HG03025 (cell line): ENCODE measurements at regions not wholly inside any gene's neighbourhood (a gene's known extent, or its start where the extent isn't known, plus 50 kb on each side); places are given as distances from the start of the nearest gene placed in this dataset.

Experiments
- ATAC-seq: cut with Tn5 transposase; IDR thresholded peaks from one replicate; pipeline ENCODE4 v1.9.1; 2021; ENCODE audit warnings: mild to moderate bottlenecking, moderate library complexity; ENCODE audit not compliant: unreplicated experiment, low FRiP score

DNA sequence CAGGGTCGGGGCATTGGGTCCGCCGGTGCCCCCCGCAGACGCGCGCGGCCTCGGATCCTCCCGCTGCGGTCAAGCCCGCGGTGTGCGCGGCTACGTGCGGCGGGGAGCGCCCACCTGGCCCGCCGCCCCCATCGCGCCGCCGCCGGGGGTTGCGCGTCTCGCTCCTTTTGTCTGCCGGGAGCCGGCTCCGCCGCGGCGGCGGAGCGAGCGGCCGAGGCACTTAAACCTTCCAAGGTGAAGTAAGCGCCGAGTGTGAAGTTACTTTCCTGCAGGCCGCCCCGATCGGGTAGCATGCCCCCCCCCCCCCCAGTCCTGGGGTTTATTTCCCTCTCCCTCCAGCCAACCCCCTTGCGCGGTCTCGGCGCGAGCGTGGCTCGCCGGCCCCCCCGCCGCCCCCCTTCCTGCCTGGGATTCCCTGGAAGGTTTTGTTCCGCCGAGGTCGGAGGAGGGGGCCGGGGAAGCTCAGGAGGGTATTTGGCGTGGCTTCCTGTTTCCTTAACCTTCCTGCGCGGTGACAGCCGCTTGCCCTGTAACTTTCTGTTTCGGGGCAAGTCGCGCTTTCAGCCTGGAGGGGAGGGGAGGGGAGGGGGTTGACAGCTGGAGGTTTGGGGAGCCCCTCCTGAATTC is 56.6 kb upstream of the GSE1 start:
- ATAC-seq: no peak

DNA sequence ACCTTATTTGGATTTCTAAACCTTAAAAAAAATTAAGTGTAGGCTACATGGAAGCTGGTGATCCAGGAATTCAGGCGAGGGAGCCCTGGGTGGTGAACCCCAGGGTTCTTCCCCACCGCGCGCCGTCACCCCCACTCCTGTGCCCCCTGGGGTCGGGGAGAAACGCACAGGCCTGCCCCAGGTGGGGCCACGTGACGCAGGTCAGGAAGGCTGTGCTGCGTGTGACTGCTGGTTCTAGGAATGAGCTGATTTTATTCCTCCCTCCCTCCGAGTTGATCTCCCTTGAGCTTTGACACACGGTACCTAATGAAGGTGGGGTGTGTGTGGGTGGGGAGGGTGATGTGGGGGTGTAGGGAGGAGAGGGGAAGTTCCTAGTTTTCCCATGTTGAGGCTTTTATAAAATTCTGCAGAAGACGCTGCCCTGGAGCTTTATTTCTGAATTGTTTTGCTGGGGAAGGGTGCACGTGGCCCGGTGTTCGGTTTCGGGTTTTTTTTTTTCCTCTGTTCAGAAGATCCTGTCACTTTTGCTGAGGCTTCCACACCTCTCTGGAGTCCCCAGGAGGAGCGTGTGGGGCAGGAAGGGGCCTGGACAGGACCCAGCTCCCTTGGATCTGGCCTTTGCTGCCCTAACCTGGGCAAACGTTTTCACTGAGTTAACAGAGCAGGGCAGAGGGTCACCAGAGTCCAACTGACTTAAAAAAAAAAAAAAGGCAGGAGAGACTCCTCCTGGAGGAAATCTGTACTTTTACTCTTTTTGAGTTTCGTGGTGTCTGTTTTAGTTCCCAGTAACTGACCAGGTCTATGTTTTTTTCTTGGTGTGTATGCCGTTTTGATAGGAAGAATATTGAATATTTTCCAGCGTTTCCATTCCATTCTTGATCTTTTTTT is 55.8 kb upstream of the GSE1 start:
- no peak for ATAC-seq

DNA sequence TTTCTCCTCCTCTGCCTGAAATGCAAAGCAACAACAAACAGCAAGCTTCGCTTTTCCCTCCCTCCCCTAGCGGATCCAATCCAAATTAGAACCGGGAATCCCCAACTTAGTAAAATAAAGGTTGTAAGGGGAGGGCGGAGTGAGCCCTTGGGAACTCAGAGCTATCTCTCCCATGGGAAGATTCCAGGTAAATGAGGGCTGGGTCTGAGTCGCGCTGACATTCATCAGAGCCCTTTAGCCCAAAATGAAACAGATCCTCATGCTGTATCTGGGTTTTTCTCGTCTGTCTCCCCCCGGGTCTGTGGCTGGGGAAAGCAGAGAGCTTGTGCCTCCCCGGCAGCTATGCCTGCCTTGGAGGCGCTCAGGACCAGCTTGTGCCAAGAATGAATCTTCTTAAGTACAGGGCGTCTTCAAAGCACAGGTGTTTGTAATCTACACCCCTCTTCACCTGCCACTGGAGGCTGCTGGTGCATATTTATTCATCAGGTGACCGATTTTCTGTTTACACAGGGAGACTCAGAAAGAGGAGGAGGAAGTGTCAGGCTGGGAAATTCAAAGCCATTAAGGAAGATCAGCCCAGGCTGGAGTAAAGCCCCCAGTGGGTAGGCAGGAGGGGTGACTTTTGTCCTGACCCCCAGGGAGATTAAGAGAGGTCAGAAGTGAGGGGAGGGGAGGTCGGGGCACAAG is 55.0 kb upstream of the GSE1 start:
- no peak for ATAC-seq

DNA sequence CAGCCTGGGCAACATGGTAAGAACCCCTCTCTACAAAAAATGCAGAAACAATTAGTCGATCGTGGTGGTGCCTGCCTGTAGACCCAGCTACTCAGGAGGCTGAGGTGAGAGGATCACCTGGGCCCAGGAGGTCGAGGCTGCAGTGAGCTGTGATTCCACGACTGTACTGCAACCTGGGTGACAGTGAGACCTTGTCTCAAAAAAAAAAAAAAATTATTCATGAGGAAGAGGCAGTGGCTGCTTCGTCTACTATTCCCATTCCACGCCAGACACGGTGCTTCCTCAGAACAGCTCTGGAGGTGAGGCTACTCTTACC is 52.2 kb upstream of the GSE1 start:
- no peak for ATAC-seq

DNA sequence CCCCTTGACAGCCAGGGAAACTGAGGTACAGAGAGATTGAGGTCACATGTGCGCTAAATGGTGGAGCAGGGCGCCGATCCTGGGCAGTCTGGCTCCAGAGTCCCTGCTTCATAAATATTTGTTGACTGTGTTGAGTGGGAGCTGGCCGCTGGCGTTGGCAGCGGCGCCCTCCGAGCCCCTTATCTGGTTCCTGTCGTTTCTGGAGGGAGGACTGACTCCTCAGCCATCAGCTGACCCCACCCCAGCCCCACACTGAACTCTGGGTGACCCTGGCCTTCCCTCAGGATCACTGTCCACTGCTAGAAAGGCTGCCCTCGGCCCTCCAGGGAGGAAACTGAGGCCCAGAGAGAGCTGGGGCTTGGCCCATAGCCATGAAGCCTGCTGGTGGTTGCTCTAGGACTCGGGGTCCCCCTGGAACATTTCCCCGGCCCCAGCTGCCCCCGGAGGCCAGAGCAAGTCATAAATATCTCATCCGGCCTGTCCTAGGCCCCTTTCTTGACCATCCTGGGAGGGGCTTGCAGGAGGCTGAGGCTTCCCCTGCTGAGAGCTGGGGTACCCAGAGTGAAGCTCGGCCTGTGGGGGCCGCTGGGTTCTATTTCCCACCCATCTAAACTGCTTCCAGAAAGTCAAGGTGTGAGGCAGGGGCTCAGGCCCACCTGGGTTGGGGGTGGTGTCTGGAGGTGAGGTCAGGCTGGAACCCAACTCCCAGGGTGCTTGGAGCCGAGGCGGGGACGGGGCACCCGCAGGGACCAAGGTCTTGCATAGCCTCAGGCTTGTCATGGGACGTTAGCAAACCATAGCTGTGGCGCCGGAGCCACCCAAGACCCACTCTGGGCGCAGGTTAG is 51.7 kb upstream of the GSE1 start:
- no peak for ATAC-seq

DNA sequence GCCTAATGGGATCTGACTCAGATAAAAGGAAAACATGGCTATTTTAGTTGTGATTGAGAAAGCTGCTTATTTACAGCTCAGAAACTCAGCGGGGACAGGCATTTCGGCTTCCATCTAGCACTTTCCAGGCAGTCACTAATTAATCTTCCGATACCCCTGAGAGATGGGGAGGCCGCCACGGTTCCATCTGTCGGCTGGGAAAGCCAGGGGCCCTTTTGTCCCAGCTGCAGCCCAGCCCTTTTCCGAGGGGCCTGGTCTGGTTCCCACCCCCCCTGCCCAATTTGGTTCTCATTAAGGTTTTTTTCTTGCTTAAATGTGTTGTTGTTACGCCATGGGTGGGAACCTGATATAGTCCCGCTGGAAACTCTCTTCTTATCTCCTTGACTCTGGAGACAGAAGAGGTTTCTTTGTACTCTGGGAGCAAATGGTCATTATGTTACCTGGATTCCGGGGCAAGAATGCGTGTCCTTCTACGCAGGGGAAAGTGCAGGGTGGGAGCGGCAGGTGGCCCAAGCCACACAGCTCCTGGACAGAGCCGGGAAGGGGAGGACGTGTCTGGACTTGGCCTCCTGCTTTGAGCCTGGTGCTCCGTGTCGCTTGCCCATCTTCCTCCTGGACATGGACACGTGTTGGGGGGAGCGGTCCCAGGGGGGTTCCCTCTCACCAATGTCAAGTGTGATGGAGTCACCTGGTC is 50.9 kb upstream of the GSE1 start:
- no peak for ATAC-seq

DNA sequence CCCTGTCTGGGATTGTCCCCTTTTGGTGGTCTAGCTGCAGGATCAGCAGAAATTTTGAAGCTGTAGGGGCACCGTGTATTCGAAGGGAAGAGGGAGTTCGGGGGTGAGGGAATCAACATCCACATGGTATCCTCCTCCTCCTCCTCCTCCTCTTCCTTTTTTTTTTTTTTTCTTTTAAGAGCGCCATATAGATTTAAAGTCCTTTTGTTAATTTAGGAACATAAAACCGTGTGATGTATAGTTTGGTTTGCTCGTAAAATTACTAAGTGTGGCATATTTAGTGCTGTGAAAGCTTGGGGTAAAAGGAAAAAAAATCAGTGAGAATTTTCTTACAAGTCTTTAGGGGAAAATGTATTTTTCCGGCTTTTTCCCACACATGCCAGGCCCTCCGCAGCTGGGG is 50.1 kb upstream of the GSE1 start:
- ATAC-seq: no peak
